Endothelial cell of umbilical vein (primary cell): ENCODE measurements at regions not wholly inside any gene's neighbourhood (a gene's known extent, or its start where the extent isn't known, plus 50 kb on each side); places are given as distances from the start of the nearest gene placed in this dataset.

Source experiments
- BruUV-seq: library from RNA; stranded (reverse); fragments of 400-500 nt; replicated peaks from 2 replicates; lab custom pipeline; 2021; lab: Mats Ljungman, UMichigan
- CTCF ChIA-PET: fragments of 300-600, 350-600 bp; sonication (Branson Sonifier 250); formaldehyde crosslinking; loops from one replicate; lab custom pipeline; 2021; ENCODE audit warnings: antibody characterized with exemption, inconsistent platforms; lab: Charles Lee
- POLR2A ChIA-PET: fragments of 300-600, 350-600 bp; sonication (Branson Sonifier 250); formaldehyde crosslinking; loops from one replicate; lab custom pipeline; 2021; ENCODE audit warnings: antibody characterized with exemption, inconsistent platforms; lab: Charles Lee
- DNase-seq: peaks from one replicate; pipeline ENCODE4 v3.0.0-alpha.2; 2011; ENCODE audit warnings: low read depth, low spot score
- FAIRE-seq: peaks from 2 replicates; lab custom pipeline; 2011; peaks lifted over from hg19 to GRCh38; lab: Jason Lieb, UNC
- H2AFZ ChIP-seq: 2 replicates; pipeline ENCODE4 v1.6.0; 2012; ENCODE audit warnings: low read depth, low read length, control low read depth, inconsistent platforms
- H3K27ac ChIP-seq: 2 replicates; pipeline ENCODE4 v1.5.1; 2011; ENCODE audit warnings: low read depth, mild to moderate bottlenecking, control low read depth, low read length, moderate library complexity; ENCODE audit not compliant: insufficient read depth
- H3K27me3 ChIP-seq, 2 experiments: 2 replicates each; pipeline versions ENCODE4 v1.6.0 to v1.6.1; 2011; ENCODE audit warnings: low read length in 2 of 2, mixed read lengths in 1 of 2; ENCODE audit not compliant: control insufficient read depth in 2 of 2, insufficient read depth in 2 of 2
- H3K36me3 ChIP-seq, 2 experiments: 2 replicates in 1 of 2; 3 replicates in 1 of 2; pipeline ENCODE4 v1.5.1; 2011; ENCODE audit warnings: low read length in 2 of 2, mild to moderate bottlenecking in 1 of 2, moderate library complexity in 1 of 2; ENCODE audit not compliant: control insufficient read depth in 2 of 2, insufficient read depth in 2 of 2; ENCODE audit errors: extremely low read depth in 1 of 2
- H3K4me1 ChIP-seq: 3 replicates; pipeline ENCODE4 v1.5.1; 2011; ENCODE audit warnings: mild to moderate bottlenecking, low read length; ENCODE audit not compliant: control insufficient read depth, insufficient read depth; ENCODE audit errors: extremely low read depth
- H3K4me2 ChIP-seq: 2 replicates; pipeline ENCODE4 v1.6.1; 2011; ENCODE audit warnings: low read length, control low read depth, mixed read lengths; ENCODE audit not compliant: insufficient read depth
- H3K4me3 ChIP-seq, 3 experiments: fragments of 200-600 bp in 1 of 3; sonication (generic), shearing (Covaris generic) in 1 of 3; replicated peaks in 1 of 3; 2 replicates each; pipeline ENCODE4 v1.5.1; 2011 to 2016; ENCODE audit warnings: control low read depth in 3 of 3, low read length in 3 of 3, mild to moderate bottlenecking in 2 of 3, inconsistent platforms in 1 of 3, low read depth in 1 of 3, moderate library complexity in 1 of 3; ENCODE audit not compliant: insufficient read depth in 1 of 3
- H3K79me2 ChIP-seq: 2 replicates; pipeline ENCODE4 v1.6.0; 2012; ENCODE audit warnings: low read length, inconsistent platforms; ENCODE audit not compliant: control insufficient read depth, insufficient read depth
- H3K9ac ChIP-seq: replicated peaks from 2 replicates; pipeline ENCODE3; 2011; ENCODE audit warnings: low read length, control low read depth; ENCODE audit not compliant: insufficient read depth; ENCODE audit errors: extremely low read depth
- H3K9me1 ChIP-seq: replicated peaks from 3 replicates; pipeline ENCODE4 v1.6.0; 2011; ENCODE audit warnings: mild to moderate bottlenecking, low read length; ENCODE audit not compliant: control insufficient read depth, insufficient read depth; ENCODE audit errors: extremely low read depth
- H3K9me3 ChIP-seq: replicated peaks from 2 replicates; pipeline ENCODE4 v1.5.1; 2012; ENCODE audit warnings: low read length, inconsistent platforms; ENCODE audit not compliant: control insufficient read depth, insufficient read depth
- H4K20me1 ChIP-seq: replicated peaks from 2 replicates; pipeline ENCODE3; 2011; ENCODE audit warnings: mild to moderate bottlenecking, low read length; ENCODE audit not compliant: control insufficient read depth, insufficient read depth; ENCODE audit errors: extremely low read depth
- CTCF ChIP-seq, 2 donors: IDR thresholded peaks; 1 replicate in 1 of 2; 2 replicates in 1 of 2; pipeline ENCODE4 v1.5.1; 2011; ENCODE audit warnings: low read length in 2 of 2, mild to moderate bottlenecking in 2 of 2, moderate library complexity in 2 of 2, control low read depth in 1 of 2, inconsistent platforms in 1 of 2, low read depth in 1 of 2; ENCODE audit not compliant: insufficient read depth in 1 of 2; ENCODE audit errors: extremely low read depth in 1 of 2
- EZH2 ChIP-seq: IDR thresholded peaks from 2 replicates; pipeline ENCODE4 v1.6.1; 2012; ENCODE audit warnings: borderline replicate concordance, low read depth, mild to moderate bottlenecking, moderate library complexity, low read length, inconsistent platforms; ENCODE audit not compliant: severe bottlenecking
- FOS ChIP-seq: IDR thresholded peaks from 2 replicates; pipeline ENCODE4 v1.6.1; 2011; ENCODE audit warnings: mild to moderate bottlenecking, low read length, moderate library complexity, borderline replicate concordance; ENCODE audit not compliant: insufficient read depth
- GATA2 ChIP-seq: IDR thresholded peaks from 2 replicates; pipeline ENCODE4 v1.7.0; 2011; ENCODE audit warnings: low read depth, mild to moderate bottlenecking, moderate library complexity, mixed read lengths, low read length; ENCODE audit not compliant: insufficient read length, insufficient read depth
- JUN ChIP-seq: IDR thresholded peaks from 2 replicates; pipeline ENCODE4 v1.6.1; 2011; ENCODE audit warnings: borderline replicate concordance, low read depth; ENCODE audit not compliant: insufficient read length, insufficient read depth
- MAX ChIP-seq: IDR thresholded peaks from 2 replicates; pipeline ENCODE4 v1.6.1; 2011; ENCODE audit not compliant: insufficient read depth, insufficient read length
- MYC ChIP-seq: IDR thresholded peaks from one replicate; pipeline ENCODE4 v1.6.1; 2011; ENCODE audit warnings: mild to moderate bottlenecking, low read depth, low read length
- POLR2A ChIP-seq: IDR thresholded peaks from 2 replicates; pipeline ENCODE4 v1.6.1; 2012; ENCODE audit warnings: low read depth, mild to moderate bottlenecking, control low read depth, low read length
- POLR2AphosphoS5 ChIP-seq: IDR thresholded peaks from 2 replicates; pipeline ENCODE4 v1.6.1; 2012; ENCODE audit warnings: low read depth, mild to moderate bottlenecking, control low read depth, low read length, moderate library complexity; ENCODE audit not compliant: insufficient read depth
- dilution Hi-C: fragments of 300-500 bp; cut with MboI; formaldehyde crosslinking; loops from one replicate; pipeline ENCODE4 v1.15.0; 2019; ENCODE audit warnings: low sequenced_read_pairs; ENCODE audit not compliant: extremely low pct_ligation_motif_present
- intact Hi-C: fragments of 100-400 bp; cut with micrococcal nuclease; formaldehyde crosslinking; loops from one replicate; pipeline ENCODE4 v1.10.0; 2022

- Histone ChIP-seq H3K36me3 (no peaks in the 10 kb centered on the region), H3K27ac (no peak overlapping the region), H3K9ac (no peak overlapping the region), H3K4me2 (no peak overlapping the region), H2AFZ (no peak overlapping the region), H3K4me3 (no peak overlapping the region), H3K79me2 (no peaks in the 10 kb centered on the region), H3K9me1 (no peaks in the 10 kb centered on the region), H3K27me3 (peaks cover 0 to 21% of the 10 kb centered on the region in 2 experiments), H3K9me3 (no peaks in the 10 kb centered on the region), H4K20me1 (no peaks in the 10 kb centered on the region), H3K4me1 (no peaks in the 10 kb centered on the region)
- intact Hi-C loops (no loop called here), dilution Hi-C loops (no loop called here)
- ChIA-PET POLR2A (no interaction called here), CTCF (interaction anchor here (1.3 kb wide), 1 partner anchor 18 kb away, joined by 3 read pairs; no protein-coding TSS in a partner anchor)
- TF ChIP-seq GATA2 (no peak), POLR2A (no peak), EZH2 (no peak), JUN (no peak)
- FAIRE-seq: no peak
- DNase-seq: no peak
- BruUV-seq: no TSS peak
These were observed 103.8 kb upstream of the TBX18 start for GRCh38 chr6:84868149-84868548.

DNA sequence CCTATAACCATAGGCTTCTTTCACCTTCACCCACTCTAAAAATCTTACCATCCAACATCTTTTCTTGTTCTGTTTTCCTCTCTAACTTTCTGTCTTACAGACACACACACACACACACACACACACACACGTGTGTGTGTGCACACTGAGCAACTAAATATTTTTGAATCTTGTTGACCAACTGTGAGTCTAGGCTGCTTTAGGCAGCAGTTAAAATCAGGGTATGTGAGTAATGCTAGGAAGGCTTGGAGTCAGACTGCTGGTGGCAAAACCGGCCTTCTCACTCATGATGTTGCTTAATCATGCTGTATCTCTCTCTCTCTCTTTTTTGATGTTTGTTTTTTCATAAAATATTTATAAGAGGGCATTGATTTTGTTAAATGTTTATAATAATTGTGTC is 103.1 kb upstream of the TBX18 start:
- FAIRE-seq (no peak), DNase-seq (no peak)
- no peak overlapping the region for H3K9ac ChIP-seq
- POLR2A ChIA-PET: no interaction called here
- peaks cover 0 to 17% of the 10 kb centered on the region in 2 experiments for H3K27me3 ChIP-seq
- H3K36me3 ChIP-seq: no peaks in the 10 kb centered on the region
- H3K9me1 ChIP-seq: no peaks in the 10 kb centered on the region
- H3K4me2 ChIP-seq: no peak overlapping the region
- intact Hi-C loops: no loop called here
- TF ChIP-seq JUN: no peak
- TF ChIP-seq MAX: no peak
- TF ChIP-seq FOS: no peak
- TF ChIP-seq EZH2: no peak
- no peak for TF ChIP-seq POLR2A
- TF ChIP-seq GATA2: no peak
- no peak for TF ChIP-seq CTCF (IDR thresholded peaks at IDR 0.05; ENCODE audit: extremely low read depth in 1 of 2, insufficient read depth in 1 of 2, low read depth in 1 of 2, low read length in 2 of 2)
- TF ChIP-seq POLR2AphosphoS5: no peak
- no peak for TF ChIP-seq MYC
- no peaks in the 10 kb centered on the region for H3K79me2 ChIP-seq
- no peaks in the 10 kb centered on the region for H3K9me3 ChIP-seq
- no TSS peak for BruUV-seq
- CTCF ChIA-PET: no interaction called here
- H3K4me3 ChIP-seq: no peak overlapping the region
- H4K20me1 ChIP-seq: no peaks in the 10 kb centered on the region
- H3K4me1 ChIP-seq: no peaks in the 10 kb centered on the region
- no peak overlapping the region for H2AFZ ChIP-seq
- H3K27ac ChIP-seq: no peak overlapping the region
- dilution Hi-C loops: no loop called here
